Renal pelvis (tissue), 1 donor: ENCODE measurements at regions not wholly inside any gene's neighbourhood (a gene's known extent, or its start where the extent isn't known, plus 50 kb on each side); places are given as distances from the start of the nearest gene placed in this dataset.

Experiments used
- DNase-seq: peaks from one replicate; pipeline ENCODE4 v3.0.0-alpha.2; 2013

- DNase-seq: peak; percentile 7
Measured at GRCh38 chrX:100512471-100512870, 72.3 kb upstream of the TNMD start.

- no peak for DNase-seq
Measured at GRCh38 chrX:100494646-100495370, 84.7 kb upstream of the PCDH19 start.

GRCh38 chrX:100491174-100491573, 81.1 kb upstream of the PCDH19 start:
- DNase-seq: no peak

GRCh38 chrX:100487795-100488194, 77.7 kb upstream of the PCDH19 start:
- no peak for DNase-seq

- DNase-seq: no peak
Measured at GRCh38 chrX:100484971-100485370, 74.9 kb upstream of the PCDH19 start.

- DNase-seq: no peak
Measured at GRCh38 chrX:100479329-100479728, 69.3 kb upstream of the PCDH19 start.

- no peak for DNase-seq
Measured at GRCh38 chrX:100478714-100479306, 68.7 kb upstream of the PCDH19 start.

GRCh38 chrX:100477958-100478357, 67.9 kb upstream of the PCDH19 start:
- no peak for DNase-seq

GRCh38 chrX:100477467-100477866, 67.4 kb upstream of the PCDH19 start:
- DNase-seq: no peak
